ENCODE measurements at regions not wholly inside any gene's neighbourhood (a gene's known extent, or its start where the extent isn't known, plus 50 kb on each side); places are given as distances from the start of the nearest gene placed in this dataset.

DNA sequence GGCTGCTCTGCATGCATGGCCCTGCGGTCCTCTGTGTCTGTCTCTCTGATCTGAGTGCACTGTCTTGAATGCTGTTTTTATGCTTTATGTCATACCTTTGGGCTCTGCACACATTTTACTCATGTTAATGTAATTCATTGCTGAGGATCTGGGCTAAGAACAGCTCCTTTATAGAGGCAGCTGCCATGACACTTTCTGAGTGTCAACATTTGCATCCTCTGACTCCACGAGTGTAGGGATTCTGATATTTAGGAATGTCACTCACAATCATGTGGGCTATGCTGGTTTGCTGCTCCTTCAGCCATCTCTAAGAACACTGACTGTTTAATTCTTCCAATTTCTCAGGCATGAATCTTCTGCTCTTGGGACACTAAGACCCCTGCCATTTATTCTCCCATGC, 192.2 kb upstream of the CPEB2 start:
- no peaks in the 10 kb centered on the region for H3K36me3 ChIP-seq (ENCODE audit: control insufficient read depth in 2 of 2, insufficient read depth in 1 of 2, low read length in 2 of 2)
- TF ChIP-seq ZNF639 (tag by site-specific recombination; IDR thresholded peaks at IDR 0.05), result no peak
- no peak for TF ChIP-seq ZNF561 (tag by site-specific recombination; IDR thresholded peaks at IDR 0.05; ENCODE audit: borderline replicate concordance)
- no peak for TF ChIP-seq BCL6B (tag by site-specific recombination; IDR thresholded peaks at IDR 0.05)
- TF ChIP-seq KLF1 (tag by site-specific recombination; IDR thresholded peaks at IDR 0.05), result no peak
- TF ChIP-seq ZNF76 (tag by site-specific recombination; IDR thresholded peaks at IDR 0.05; ENCODE audit: borderline replicate concordance, low read depth), result no peak
- TF ChIP-seq, protein P1, sequence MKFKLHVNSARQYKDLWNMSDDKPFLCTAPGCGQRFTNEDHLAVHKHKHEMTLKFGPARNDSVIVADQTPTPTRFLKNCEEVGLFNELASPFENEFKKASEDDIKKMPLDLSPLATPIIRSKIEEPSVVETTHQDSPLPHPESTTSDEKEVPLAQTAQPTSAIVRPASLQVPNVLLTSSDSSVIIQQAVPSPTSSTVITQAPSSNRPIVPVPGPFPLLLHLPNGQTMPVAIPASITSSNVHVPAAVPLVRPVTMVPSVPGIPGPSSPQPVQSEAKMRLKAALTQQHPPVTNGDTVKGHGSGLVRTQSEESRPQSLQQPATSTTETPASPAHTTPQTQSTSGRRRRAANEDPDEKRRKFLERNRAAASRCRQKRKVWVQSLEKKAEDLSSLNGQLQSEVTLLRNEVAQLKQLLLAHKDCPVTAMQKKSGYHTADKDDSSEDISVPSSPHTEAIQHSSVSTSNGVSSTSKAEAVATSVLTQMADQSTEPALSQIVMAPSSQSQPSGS (tag by site-specific recombination; IDR thresholded peaks at IDR 0.05; ENCODE audit: low read depth), result no peak
- TF ChIP-seq ZNF677 (tag by site-specific recombination; IDR thresholded peaks at IDR 0.05), result no peak
- TF ChIP-seq GLIS2 (tag by site-specific recombination; IDR thresholded peaks at IDR 0.05), result no peak
- no peaks in the 10 kb centered on the region for H3K4me1 ChIP-seq (ENCODE audit: control insufficient read depth, insufficient read depth, low read length)
- H3K4me3 ChIP-seq (ENCODE audit: low read depth, low read length), result no peak overlapping the region
- POLR2A ChIA-PET, result no interaction called here
- H3K27ac ChIP-seq (ENCODE audit: extremely low read depth, low read depth, low read length), result no peak overlapping the region
- CTCF ChIA-PET, result no interaction called here
- H3K9me3 ChIP-seq (ENCODE audit: control insufficient read depth, insufficient read depth, low read depth, low read length), result no peaks in the 10 kb centered on the region

DNA sequence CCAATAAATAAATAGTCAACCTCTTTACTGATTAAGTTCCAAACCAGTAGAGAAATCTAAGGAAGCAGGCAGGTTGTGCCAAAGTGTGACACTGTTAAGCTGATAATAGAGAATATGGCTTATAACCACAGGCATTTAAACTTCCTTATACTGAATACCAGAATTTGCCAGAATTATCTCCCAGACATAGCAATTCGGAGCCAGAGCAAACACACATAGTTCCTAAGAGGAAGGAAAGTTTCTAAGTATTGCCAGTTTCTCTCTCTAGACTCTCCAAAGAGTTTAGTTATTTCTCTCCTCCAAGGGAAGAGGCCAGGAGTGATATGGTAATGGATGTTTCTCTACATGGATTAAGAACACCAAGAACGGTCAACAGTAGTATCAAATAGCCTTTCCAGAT, 191.7 kb upstream of the CPEB2 start:
- Histone ChIP-seq H3K36me3 (ENCODE audit: control insufficient read depth in 2 of 2, insufficient read depth in 1 of 2, low read length in 2 of 2) (no peaks in the 10 kb centered on the region), H3K27ac (ENCODE audit: extremely low read depth, low read depth, low read length) (no peak overlapping the region), H3K9me3 (ENCODE audit: control insufficient read depth, insufficient read depth, low read depth, low read length) (no peaks in the 10 kb centered on the region), H3K4me1 (ENCODE audit: control insufficient read depth, insufficient read depth, low read length) (no peaks in the 10 kb centered on the region), H3K4me3 (ENCODE audit: low read depth, low read length) (no peak overlapping the region)
- ChIA-PET CTCF (no interaction called here), POLR2A (no interaction called here)
- TF ChIP-seq ZNF658 (tag by site-specific recombination; IDR thresholded peaks at IDR 0.05) (no peak), YY1 (tag by site-specific recombination; IDR thresholded peaks at IDR 0.05) (no peak), ZNF311 (tag by site-specific recombination; IDR thresholded peaks at IDR 0.05; ENCODE audit: borderline replicate concordance) (no peak), ZBTB49 (tag by site-specific recombination; IDR thresholded peaks at IDR 0.05; ENCODE audit: low read depth) (no peak)
- TF ChIP-seq, protein P2, sequence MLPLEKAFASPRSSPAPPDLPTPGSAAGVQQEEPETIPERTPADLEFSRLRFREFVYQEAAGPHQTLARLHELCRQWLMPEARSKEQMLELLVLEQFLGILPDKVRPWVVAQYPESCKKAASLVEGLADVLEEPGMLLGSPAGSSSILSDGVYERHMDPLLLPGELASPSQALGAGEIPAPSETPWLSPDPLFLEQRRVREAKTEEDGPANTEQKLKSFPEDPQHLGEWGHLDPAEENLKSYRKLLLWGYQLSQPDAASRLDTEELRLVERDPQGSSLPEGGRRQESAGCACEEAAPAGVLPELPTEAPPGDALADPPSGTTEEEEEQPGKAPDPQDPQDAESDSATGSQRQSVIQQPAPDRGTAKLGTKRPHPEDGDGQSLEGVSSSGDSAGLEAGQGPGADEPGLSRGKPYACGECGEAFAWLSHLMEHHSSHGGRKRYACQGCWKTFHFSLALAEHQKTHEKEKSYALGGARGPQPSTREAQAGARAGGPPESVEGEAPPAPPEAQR (tag by site-specific recombination; IDR thresholded peaks at IDR 0.05), result no peak

DNA sequence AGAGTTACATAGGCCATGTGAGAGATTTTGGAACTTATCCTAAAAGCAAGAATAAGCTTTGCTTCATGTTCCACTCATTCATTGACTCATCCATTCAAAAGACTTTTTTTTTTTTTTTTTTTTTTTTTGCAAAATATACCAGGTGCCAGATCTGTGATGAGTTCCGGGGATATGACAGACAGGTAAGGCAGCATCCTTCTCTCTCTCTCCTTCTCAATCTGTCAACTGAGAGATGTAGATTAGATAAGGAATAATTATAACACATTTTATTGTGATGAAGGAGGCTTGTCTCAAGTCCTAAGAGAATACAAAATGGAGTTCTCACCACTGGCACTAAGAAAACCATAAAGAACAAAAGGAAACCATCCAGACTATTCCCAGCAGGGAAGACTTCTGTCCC, 190.2 kb upstream of the CPEB2 start:
- no peak overlapping the region for H3K27ac ChIP-seq (ENCODE audit: extremely low read depth, low read depth, low read length)
- H3K36me3 ChIP-seq (ENCODE audit: control insufficient read depth in 2 of 2, insufficient read depth in 1 of 2, low read length in 2 of 2), result no peaks in the 10 kb centered on the region
- no peak overlapping the region for H3K4me3 ChIP-seq (ENCODE audit: low read depth, low read length)
- H3K9me3 ChIP-seq (ENCODE audit: control insufficient read depth, insufficient read depth, low read depth, low read length), result no peaks in the 10 kb centered on the region
- TF ChIP-seq ZNF426 (tag by site-specific recombination; IDR thresholded peaks at IDR 0.05) (no peak), ZNF571 (tag by site-specific recombination; IDR thresholded peaks at IDR 0.05) (no peak), ZNF184 (tag by site-specific recombination; IDR thresholded peaks at IDR 0.05) (no peak), ZNF518A (tag by site-specific recombination; conservative IDR thresholded peaks at IDR 0.05; ENCODE audit: low read depth) (no peak), ZXDB (tag by site-specific recombination; IDR thresholded peaks at IDR 0.05) (no peak)
- H3K4me1 ChIP-seq (ENCODE audit: control insufficient read depth, insufficient read depth, low read length), result no peaks in the 10 kb centered on the region
- POLR2A ChIA-PET, result no interaction called here
- CTCF ChIA-PET, result no interaction called here

Measured in HEK293 (cell line).